ENCODE measurements at regions not wholly inside any gene's neighbourhood (a gene's known extent, or its start where the extent isn't known, plus 50 kb on each side); places are given as distances from the start of the nearest gene placed in this dataset.

DNA sequence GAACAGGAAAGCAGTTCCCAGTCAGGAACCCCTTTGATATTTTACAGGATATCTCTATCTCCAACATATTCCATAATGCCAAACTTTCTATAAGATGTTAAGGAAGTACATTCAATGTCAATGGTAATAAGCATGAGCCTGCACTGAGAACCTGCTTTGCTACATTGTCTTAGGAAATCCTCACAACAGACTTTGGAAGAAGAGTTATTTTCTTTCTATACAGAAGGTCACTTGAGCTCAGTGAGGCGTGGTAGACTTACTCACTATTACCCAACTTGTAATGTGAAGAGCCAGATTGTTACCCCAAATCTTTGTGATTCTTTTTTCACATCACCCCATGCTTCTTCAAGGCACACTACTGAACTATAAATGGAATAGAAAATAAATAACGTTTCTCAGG lies 435.9 kb downstream of the DNAH5 start:
- 83% methylated on average over 2 of the region's 2 CpGs for WGBS
- DNase-seq (ENCODE audit: low read depth in 6 of 9, low spot score in 9 of 9), result no peak
- no peaks in the 10 kb centered on the region for H3K9me3 ChIP-seq (ENCODE audit: control insufficient read depth in 2 of 2, insufficient read depth in 1 of 2, low read length in 1 of 2)
- no peak overlapping the region for H3K27ac ChIP-seq (ENCODE audit: low read depth in 1 of 2, low read length in 1 of 2)
- H3K36me3 ChIP-seq (ENCODE audit: control insufficient read depth in 2 of 2, insufficient read depth in 2 of 2, low read length in 1 of 2), result no peaks in the 10 kb centered on the region
- no peak overlapping the region for H3K4me3 ChIP-seq (ENCODE audit: low read length in 2 of 2)
- H3K27me3 ChIP-seq (ENCODE audit: control insufficient read depth in 2 of 2, insufficient read depth in 1 of 2, low read length in 1 of 2), result no peaks in the 10 kb centered on the region
- H3K4me1 ChIP-seq (ENCODE audit: control insufficient read depth in 2 of 2, insufficient read depth in 2 of 2, low read length in 2 of 2), result peaks cover 0 to 4% of the 10 kb centered on the region in 2 donors

DNA sequence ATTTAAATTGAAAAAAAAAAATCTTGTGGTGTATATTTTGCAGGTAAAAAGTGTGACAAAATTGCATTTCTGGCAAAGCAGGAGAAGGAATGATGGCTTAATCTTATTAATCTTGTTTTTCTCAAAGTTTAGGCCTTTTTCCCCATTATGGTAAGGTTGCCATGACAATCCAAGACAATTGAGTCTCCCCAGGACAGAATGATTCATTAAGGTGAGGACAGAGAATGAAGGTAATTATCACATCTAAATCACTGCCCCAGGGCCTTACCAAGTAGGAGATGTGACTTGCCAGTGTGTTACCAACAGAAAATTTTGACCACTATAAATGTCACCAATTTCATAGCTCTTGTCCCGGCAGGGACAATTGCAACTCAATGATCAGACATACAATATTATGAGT lies 439.2 kb downstream of the DNAH5 start:
- Histone ChIP-seq H3K4me1 (ENCODE audit: control insufficient read depth in 2 of 2, insufficient read depth in 2 of 2, low read length in 2 of 2) (no peaks in the 10 kb centered on the region), H3K36me3 (ENCODE audit: control insufficient read depth in 2 of 2, insufficient read depth in 2 of 2, low read length in 1 of 2) (no peaks in the 10 kb centered on the region), H3K27me3 (ENCODE audit: control insufficient read depth in 2 of 2, insufficient read depth in 1 of 2, low read length in 1 of 2) (no peaks in the 10 kb centered on the region), H3K27ac (ENCODE audit: low read depth in 1 of 2, low read length in 1 of 2) (no peak overlapping the region), H3K9me3 (ENCODE audit: control insufficient read depth in 2 of 2, insufficient read depth in 1 of 2, low read length in 1 of 2) (no peaks in the 10 kb centered on the region), H3K4me3 (ENCODE audit: low read length in 2 of 2) (no peak overlapping the region)
- no peak for DNase-seq (ENCODE audit: low read depth in 6 of 9, low spot score in 9 of 9)
- 97% methylated on average over 1 of the region's 1 CpG for WGBS

DNA sequence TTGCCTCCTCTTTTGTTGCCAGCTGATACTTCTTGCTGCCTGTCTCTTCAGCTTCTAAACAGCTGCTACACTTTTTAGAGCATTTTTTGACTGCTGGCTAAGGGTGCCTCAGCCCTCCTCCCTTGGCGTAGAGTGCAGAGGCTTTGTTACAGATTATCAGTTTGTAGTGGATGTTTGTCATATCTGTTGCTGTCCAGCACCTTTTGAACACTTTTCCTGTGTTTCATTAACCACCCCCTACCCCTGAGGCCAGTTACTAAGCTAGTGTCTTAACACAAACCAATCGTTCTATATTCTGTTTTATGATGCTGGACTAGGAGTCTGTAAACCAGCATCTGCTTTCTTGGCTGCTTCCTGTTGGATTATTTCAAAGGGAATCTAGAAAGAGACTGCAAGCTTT lies 441.5 kb downstream of the DNAH5 start:
- 92% methylated on average over 2 of the region's 2 CpGs for WGBS
- H3K4me3 ChIP-seq (ENCODE audit: low read length in 2 of 2), result no peak overlapping the region
- H3K27ac ChIP-seq (ENCODE audit: low read depth in 1 of 2, low read length in 1 of 2), result no peak overlapping the region
- DNase-seq (ENCODE audit: low read depth in 6 of 9, low spot score in 9 of 9), result no peak
- no peaks in the 10 kb centered on the region for H3K4me1 ChIP-seq (ENCODE audit: control insufficient read depth in 2 of 2, insufficient read depth in 2 of 2, low read length in 2 of 2)
- H3K36me3 ChIP-seq (ENCODE audit: control insufficient read depth in 2 of 2, insufficient read depth in 2 of 2, low read length in 1 of 2), result no peaks in the 10 kb centered on the region
- no peaks in the 10 kb centered on the region for H3K9me3 ChIP-seq (ENCODE audit: control insufficient read depth in 2 of 2, insufficient read depth in 1 of 2, low read length in 1 of 2)
- no peaks in the 10 kb centered on the region for H3K27me3 ChIP-seq (ENCODE audit: control insufficient read depth in 2 of 2, insufficient read depth in 1 of 2, low read length in 1 of 2)

DNA sequence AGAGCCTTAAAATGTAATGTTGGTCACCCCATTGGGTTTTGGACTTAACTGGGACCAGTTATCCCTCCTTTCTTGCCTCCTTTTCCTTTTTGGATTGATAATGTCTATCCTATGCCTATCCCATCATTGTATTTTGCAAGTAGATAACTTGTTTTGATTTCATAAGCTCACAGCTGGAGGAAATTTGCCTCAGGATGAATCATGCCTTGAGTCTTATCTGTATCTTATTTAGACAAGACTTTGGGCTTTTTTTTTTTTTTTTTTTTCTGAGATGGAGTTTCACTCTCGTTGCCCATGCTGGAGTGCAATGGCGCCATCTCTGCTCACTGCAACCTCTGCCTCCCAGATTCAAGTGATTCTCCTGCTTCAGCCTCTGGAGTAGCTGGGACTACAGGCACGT lies 443.3 kb downstream of the DNAH5 start:
- Histone ChIP-seq H3K27me3 (ENCODE audit: control insufficient read depth in 2 of 2, insufficient read depth in 1 of 2, low read length in 1 of 2) (no peaks in the 10 kb centered on the region), H3K36me3 (ENCODE audit: control insufficient read depth in 2 of 2, insufficient read depth in 2 of 2, low read length in 1 of 2) (no peaks in the 10 kb centered on the region), H3K9me3 (ENCODE audit: control insufficient read depth in 2 of 2, insufficient read depth in 1 of 2, low read length in 1 of 2) (no peaks in the 10 kb centered on the region), H3K4me1 (ENCODE audit: control insufficient read depth in 2 of 2, insufficient read depth in 2 of 2, low read length in 2 of 2) (no peaks in the 10 kb centered on the region), H3K4me3 (ENCODE audit: low read length in 2 of 2) (no peak overlapping the region), H3K27ac (ENCODE audit: low read depth in 1 of 2, low read length in 1 of 2) (no peak overlapping the region)
- WGBS, result 83% methylated on average over 3 of the region's 3 CpGs
- DNase-seq (ENCODE audit: low read depth in 6 of 9, low spot score in 9 of 9), result no peak

DNA sequence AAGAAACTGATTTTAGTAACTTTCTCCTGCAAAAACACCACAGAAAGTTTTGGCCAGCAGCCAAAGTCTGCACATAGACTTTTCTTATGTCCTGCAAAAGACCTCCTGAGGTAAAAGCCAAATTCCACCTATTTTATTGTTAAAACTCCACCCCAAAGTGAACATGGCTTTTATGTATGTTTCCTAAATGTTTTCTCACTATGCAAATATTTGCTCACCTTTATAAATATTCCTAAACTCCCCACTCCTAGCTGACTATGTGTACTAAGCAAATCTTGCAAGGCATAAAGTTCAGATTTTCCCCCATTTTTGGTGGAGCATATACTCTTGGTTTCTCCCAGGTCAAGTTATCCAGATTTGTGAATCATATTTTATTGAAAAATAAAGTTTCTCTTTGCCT lies 446.2 kb downstream of the DNAH5 start:
- DNase-seq (ENCODE audit: low read depth in 6 of 9, low spot score in 9 of 9), result no peak
- no peaks in the 10 kb centered on the region for H3K36me3 ChIP-seq (ENCODE audit: control insufficient read depth in 2 of 2, insufficient read depth in 2 of 2, low read length in 1 of 2)
- H3K27ac ChIP-seq (ENCODE audit: low read depth in 1 of 2, low read length in 1 of 2), result no peak overlapping the region
- no peaks in the 10 kb centered on the region for H3K27me3 ChIP-seq (ENCODE audit: control insufficient read depth in 2 of 2, insufficient read depth in 1 of 2, low read length in 1 of 2)
- no peaks in the 10 kb centered on the region for H3K4me1 ChIP-seq (ENCODE audit: control insufficient read depth in 2 of 2, insufficient read depth in 2 of 2, low read length in 2 of 2)
- no peaks in the 10 kb centered on the region for H3K9me3 ChIP-seq (ENCODE audit: control insufficient read depth in 2 of 2, insufficient read depth in 1 of 2, low read length in 1 of 2)
- no peak overlapping the region for H3K4me3 ChIP-seq (ENCODE audit: low read length in 2 of 2)

GRCh38 chr5:13488254-13488931 lies 456.1 kb downstream of the DNAH5 start:
- no peak for DNase-seq (ENCODE audit: low read depth in 6 of 9, low spot score in 9 of 9)
- Histone ChIP-seq H3K27ac (ENCODE audit: low read depth in 1 of 2, low read length in 1 of 2) (no peak overlapping the region), H3K9me3 (ENCODE audit: control insufficient read depth in 2 of 2, insufficient read depth in 1 of 2, low read length in 1 of 2) (no peaks in the 10 kb centered on the region), H3K4me3 (ENCODE audit: low read length in 2 of 2) (no peak overlapping the region), H3K27me3 (ENCODE audit: control insufficient read depth in 2 of 2, insufficient read depth in 1 of 2, low read length in 1 of 2) (no peaks in the 10 kb centered on the region), H3K4me1 (ENCODE audit: control insufficient read depth in 2 of 2, insufficient read depth in 2 of 2, low read length in 2 of 2) (no peaks in the 10 kb centered on the region), H3K36me3 (ENCODE audit: control insufficient read depth in 2 of 2, insufficient read depth in 2 of 2, low read length in 1 of 2) (no peaks in the 10 kb centered on the region)
- WGBS, result 79% methylated on average over 8 of the region's 8 CpGs

DNA sequence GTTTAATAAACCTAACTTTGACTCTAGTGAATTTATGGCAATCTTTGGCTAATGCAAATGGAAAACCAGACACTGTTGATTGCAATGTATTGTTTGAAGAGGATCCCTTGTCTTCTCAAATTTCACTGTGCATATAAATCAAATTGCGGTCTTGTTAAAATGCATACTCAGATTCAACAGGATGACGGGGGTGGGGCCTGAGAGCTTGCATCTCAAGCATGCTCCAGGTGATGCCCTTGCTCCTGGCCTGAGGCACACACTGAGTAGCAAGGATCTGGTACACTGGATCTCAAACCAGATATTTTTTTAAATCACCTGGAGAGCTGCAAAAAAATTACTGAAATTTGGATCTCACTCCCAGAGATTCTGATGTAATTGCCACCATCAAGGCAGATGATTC lies 463.7 kb downstream of the DNAH5 start:
- 86% methylated on average over 2 of the region's 2 CpGs for WGBS
- Histone ChIP-seq H3K9me3 (ENCODE audit: control insufficient read depth in 2 of 2, insufficient read depth in 1 of 2, low read length in 1 of 2) (no peaks in the 10 kb centered on the region), H3K27me3 (ENCODE audit: control insufficient read depth in 2 of 2, insufficient read depth in 1 of 2, low read length in 1 of 2) (no peaks in the 10 kb centered on the region), H3K4me1 (ENCODE audit: control insufficient read depth in 2 of 2, insufficient read depth in 2 of 2, low read length in 2 of 2) (no peaks in the 10 kb centered on the region), H3K27ac (ENCODE audit: low read depth in 1 of 2, low read length in 1 of 2) (no peak overlapping the region), H3K36me3 (ENCODE audit: control insufficient read depth in 2 of 2, insufficient read depth in 2 of 2, low read length in 1 of 2) (no peaks in the 10 kb centered on the region), H3K4me3 (ENCODE audit: low read length in 2 of 2) (no peak overlapping the region)
- DNase-seq (ENCODE audit: low read depth in 6 of 9, low spot score in 9 of 9), result no peak

DNA sequence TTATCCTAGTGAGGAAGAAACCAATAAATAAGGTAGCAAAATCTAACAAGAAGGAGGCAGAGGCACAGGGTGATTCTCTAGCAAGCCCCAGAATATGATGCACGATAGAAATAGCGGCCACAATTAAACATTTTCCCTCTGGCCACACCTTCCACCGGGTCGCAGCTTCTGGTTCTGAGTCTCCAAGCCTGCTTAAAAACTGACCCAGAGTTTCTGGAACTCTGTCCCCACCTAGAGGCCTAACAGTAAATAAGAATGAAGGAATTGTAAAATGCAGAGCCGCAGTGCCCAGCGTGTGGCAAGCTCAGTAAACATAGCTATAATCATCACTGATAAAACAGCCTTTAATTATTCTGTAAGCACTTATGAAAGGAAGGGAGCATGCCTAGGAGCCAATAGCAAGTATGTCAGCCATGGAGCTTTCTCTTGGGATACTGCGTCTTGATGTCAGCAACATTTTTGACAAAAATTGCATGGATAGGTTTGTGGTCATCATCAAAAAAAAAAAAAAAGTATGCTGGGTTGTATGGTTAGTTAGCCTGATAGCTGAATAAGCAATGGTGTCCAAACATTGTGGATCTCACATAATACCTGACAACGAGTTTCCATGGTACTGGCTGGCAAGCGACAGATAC lies 465.5 kb downstream of the DNAH5 start:
- Histone ChIP-seq H3K9me3 (ENCODE audit: control insufficient read depth in 2 of 2, insufficient read depth in 1 of 2, low read length in 1 of 2) (no peaks in the 10 kb centered on the region), H3K4me1 (ENCODE audit: control insufficient read depth in 2 of 2, insufficient read depth in 2 of 2, low read length in 2 of 2) (no peaks in the 10 kb centered on the region), H3K4me3 (ENCODE audit: low read length in 2 of 2) (no peak overlapping the region), H3K27me3 (ENCODE audit: control insufficient read depth in 2 of 2, insufficient read depth in 1 of 2, low read length in 1 of 2) (no peaks in the 10 kb centered on the region), H3K27ac (ENCODE audit: low read depth in 1 of 2, low read length in 1 of 2) (no peak overlapping the region), H3K36me3 (ENCODE audit: control insufficient read depth in 2 of 2, insufficient read depth in 2 of 2, low read length in 1 of 2) (no peaks in the 10 kb centered on the region)
- 38% methylated on average over 9 of the region's 9 CpGs for WGBS
- DNase-seq (ENCODE audit: low read depth in 6 of 9, low spot score in 9 of 9), result peak in 1 of 9 donors; percentile 2

DNA sequence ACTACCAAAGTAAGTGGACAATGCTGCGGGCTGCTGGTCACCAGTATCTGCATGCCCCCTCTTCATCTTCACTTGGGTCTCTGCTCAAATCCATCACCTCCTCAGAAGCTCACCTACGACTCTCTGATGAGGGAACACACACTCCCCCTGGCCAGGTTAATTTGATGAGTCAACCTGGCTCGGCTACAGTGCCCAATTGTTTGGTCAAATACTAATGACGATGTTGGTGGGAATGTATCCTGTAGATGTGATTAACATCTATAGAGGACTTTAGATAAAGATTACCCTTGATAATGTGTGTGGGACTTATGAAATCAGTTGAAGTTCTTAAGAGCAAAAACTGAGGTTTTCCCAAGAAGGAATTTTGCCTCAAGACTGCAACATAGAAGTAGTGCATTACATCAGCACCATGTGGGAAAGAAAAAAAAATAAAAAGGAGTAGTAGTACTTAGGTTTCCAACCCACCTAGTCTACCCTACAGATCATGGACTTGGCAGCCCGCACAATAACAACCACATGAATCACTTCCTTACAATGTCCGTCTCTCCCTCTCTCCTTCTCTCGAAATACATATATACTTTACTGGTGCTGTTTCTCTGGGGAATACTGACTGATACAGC lies 467.3 kb downstream of the DNAH5 start:
- 73% methylated on average over 7 of the region's 7 CpGs for WGBS
- Histone ChIP-seq H3K27ac (ENCODE audit: low read depth in 1 of 2, low read length in 1 of 2) (no peak overlapping the region), H3K27me3 (ENCODE audit: control insufficient read depth in 2 of 2, insufficient read depth in 1 of 2, low read length in 1 of 2) (no peaks in the 10 kb centered on the region), H3K9me3 (ENCODE audit: control insufficient read depth in 2 of 2, insufficient read depth in 1 of 2, low read length in 1 of 2) (no peaks in the 10 kb centered on the region), H3K36me3 (ENCODE audit: control insufficient read depth in 2 of 2, insufficient read depth in 2 of 2, low read length in 1 of 2) (no peaks in the 10 kb centered on the region), H3K4me1 (ENCODE audit: control insufficient read depth in 2 of 2, insufficient read depth in 2 of 2, low read length in 2 of 2) (no peaks in the 10 kb centered on the region), H3K4me3 (ENCODE audit: low read length in 2 of 2) (no peak overlapping the region)
- DNase-seq (ENCODE audit: low read depth in 6 of 9, low spot score in 9 of 9), result no peak

Data from thymus (tissue), 11 donors.